ENCODE measurements at regions not wholly inside any gene's neighbourhood (a gene's known extent, or its start where the extent isn't known, plus 50 kb on each side); places are given as distances from the start of the nearest gene placed in this dataset.
"Not testable (repeated sequence)": the region's sequence is repeated elsewhere in the genome, so short reads cannot be mapped to it uniquely, and the experiment has no call there.

GRCh38 chr2:186381573-186381972, 104.5 kb upstream of the ZC3H15 start:
- peaks cover 21 to 34% of the 10 kb centered on the region in 2 donors for H3K9me3 Mint-ChIP-seq
- H3K4me3 Mint-ChIP-seq, result no peak overlapping the region
- ATAC-seq (no peak), DNase-seq (no peak)
- H3K27me3 Mint-ChIP-seq, result no peaks in the 10 kb centered on the region
- H3K4me1 Mint-ChIP-seq, result no peaks in the 10 kb centered on the region
- no peak overlapping the region for H3K27ac Mint-ChIP-seq

GRCh38 chr2:186382932-186383331, 103.1 kb upstream of the ZC3H15 start:
- no peaks in the 10 kb centered on the region for H3K4me1 Mint-ChIP-seq

GRCh38 chr2:186384226-186384625, 101.8 kb upstream of the ZC3H15 start:
- no peak overlapping the region for H3K27ac Mint-ChIP-seq
- no peak for ATAC-seq
- H3K9me3 Mint-ChIP-seq, result peaks cover 37 to 50% of the 10 kb centered on the region in 2 donors
- DNase-seq, result no peak
- H3K4me3 Mint-ChIP-seq, result no peak overlapping the region
- H3K27me3 Mint-ChIP-seq, result no peaks in the 10 kb centered on the region
- no peaks in the 10 kb centered on the region for H3K4me1 Mint-ChIP-seq

More at GRCh38 chr2:186382932-186383331, 103.1 kb upstream of the ZC3H15 start:
- no peak overlapping the region for H3K4me3 Mint-ChIP-seq
- H3K27me3 Mint-ChIP-seq, result no peaks in the 10 kb centered on the region
- no peak for DNase-seq
- peaks cover 30 to 44% of the 10 kb centered on the region in 2 donors for H3K9me3 Mint-ChIP-seq
- ATAC-seq, result no peak
- no peak overlapping the region for H3K27ac Mint-ChIP-seq

- H3K9me3 Mint-ChIP-seq, result peaks cover 49 to 65% of the 10 kb centered on the region in 2 donors
- not testable (repeated sequence) for ATAC-seq, H3K27ac Mint-ChIP-seq, DNase-seq, H3K27me3 Mint-ChIP-seq, H3K4me1 Mint-ChIP-seq, H3K4me3 Mint-ChIP-seq
Observed at GRCh38 chr2:186385638-186386201, 100.3 kb upstream of the ZC3H15 start.

GRCh38 chr2:186399082-186399644, 86.9 kb upstream of the ZC3H15 start:
- Mint-ChIP-seq H3K4me1 (no peaks in the 10 kb centered on the region), H3K27me3 (no peaks in the 10 kb centered on the region), H3K4me3 (no peak overlapping the region), H3K27ac (no peak overlapping the region), H3K9me3 (peaks cover 14 to 21% of the 10 kb centered on the region in 2 donors)
- DNase-seq (no peak), ATAC-seq (no peak)

GRCh38 chr2:186405842-186406241, 80.2 kb upstream of the ZC3H15 start:
- ATAC-seq, result no peak
- no peak overlapping the region for H3K4me3 Mint-ChIP-seq
- H3K4me1 Mint-ChIP-seq, result no peaks in the 10 kb centered on the region
- H3K9me3 Mint-ChIP-seq, result peaks cover 25 to 28% of the 10 kb centered on the region in 2 donors
- no peaks in the 10 kb centered on the region for H3K27me3 Mint-ChIP-seq
- no peak overlapping the region for H3K27ac Mint-ChIP-seq
- no peak for DNase-seq

DNA sequence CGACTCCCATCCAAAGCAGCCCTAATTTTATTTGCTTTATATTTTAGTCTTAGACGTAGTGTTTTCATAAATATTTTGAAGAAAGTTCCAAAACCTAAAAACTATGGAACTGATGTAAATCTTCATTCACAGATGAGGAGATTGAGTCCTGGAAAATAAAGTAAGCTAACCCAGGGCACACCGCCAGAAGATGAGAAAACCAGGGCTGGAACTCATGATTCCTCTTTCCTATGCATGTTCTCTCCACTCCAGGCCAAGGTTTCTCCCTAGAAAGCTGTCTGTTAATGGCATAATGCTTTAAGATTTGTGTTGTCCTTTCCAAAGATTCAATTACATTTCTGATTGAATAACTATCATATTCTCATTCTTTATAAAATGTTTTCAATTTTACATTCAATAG, 78.4 kb upstream of the ZC3H15 start:
- DNase-seq, result no peak
- H3K9me3 Mint-ChIP-seq, result peaks cover 28 to 37% of the 10 kb centered on the region in 2 donors
- H3K4me3 Mint-ChIP-seq, result no peak overlapping the region
- no peak for ATAC-seq
- H3K27ac Mint-ChIP-seq, result no peak overlapping the region
- no peaks in the 10 kb centered on the region for H3K27me3 Mint-ChIP-seq
- no peaks in the 10 kb centered on the region for H3K4me1 Mint-ChIP-seq

DNA sequence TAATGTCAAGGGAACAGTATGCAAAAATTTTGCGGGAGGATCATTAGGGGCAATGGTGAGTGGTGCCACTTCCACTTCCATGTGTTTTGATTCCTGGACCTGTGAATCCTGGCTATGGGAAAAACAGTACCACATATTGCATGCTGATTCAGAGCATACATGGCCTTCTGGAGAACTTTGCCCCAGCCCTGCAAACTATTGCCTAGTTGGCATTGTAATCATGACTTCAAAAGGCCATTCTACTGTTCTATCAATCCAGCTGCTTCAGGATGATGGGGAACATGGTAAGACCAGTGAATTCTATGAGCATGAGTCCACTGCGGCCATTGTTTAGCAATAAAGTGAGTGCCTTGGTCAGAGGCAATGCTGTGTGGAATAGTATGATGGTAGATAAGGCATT, 75.3 kb upstream of the ZC3H15 start:
- no peak for ATAC-seq
- H3K4me1 Mint-ChIP-seq, result no peaks in the 10 kb centered on the region
- no peak overlapping the region for H3K27ac Mint-ChIP-seq
- no peak overlapping the region for H3K4me3 Mint-ChIP-seq
- H3K27me3 Mint-ChIP-seq, result no peaks in the 10 kb centered on the region
- DNase-seq, result no peak
- H3K9me3 Mint-ChIP-seq, result peaks cover 13 to 41% of the 10 kb centered on the region in 2 donors

GRCh38 chr2:186422226-186422625, 63.8 kb upstream of the ZC3H15 start:
- peaks cover 9% of the 10 kb centered on the region for H3K4me1 Mint-ChIP-seq
- H3K27me3 Mint-ChIP-seq, result no peaks in the 10 kb centered on the region
- no peak overlapping the region for H3K27ac Mint-ChIP-seq
- DNase-seq (no peak), ATAC-seq (no peak)
- no peaks in the 10 kb centered on the region for H3K9me3 Mint-ChIP-seq
- no peak overlapping the region for H3K4me3 Mint-ChIP-seq

DNA sequence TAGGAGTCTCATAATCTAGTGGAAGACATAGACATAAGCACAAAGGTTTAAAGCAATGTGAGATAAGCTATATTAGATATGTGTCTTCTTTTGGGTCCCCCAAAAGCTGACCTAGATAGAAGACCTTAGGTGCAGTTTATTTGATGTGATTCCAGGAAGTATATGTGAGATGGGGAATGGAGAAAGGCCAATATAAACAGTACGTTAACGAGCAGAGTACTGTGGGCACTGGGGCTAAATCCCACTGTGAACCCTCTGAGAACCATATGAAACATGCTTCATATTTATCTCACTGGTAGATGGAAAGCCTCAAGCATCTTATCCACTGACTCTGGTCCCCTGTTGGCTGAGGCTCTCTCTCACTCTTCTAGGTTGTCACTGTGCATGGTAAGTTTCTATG, 62.6 kb upstream of the ZC3H15 start:
- Mint-ChIP-seq H3K27ac (no peak overlapping the region), H3K4me3 (no peak overlapping the region), H3K9me3 (no peaks in the 10 kb centered on the region), H3K27me3 (no peaks in the 10 kb centered on the region), H3K4me1 (peaks cover 9% of the 10 kb centered on the region)
- no peak for ATAC-seq
- DNase-seq, result no peak

DNA sequence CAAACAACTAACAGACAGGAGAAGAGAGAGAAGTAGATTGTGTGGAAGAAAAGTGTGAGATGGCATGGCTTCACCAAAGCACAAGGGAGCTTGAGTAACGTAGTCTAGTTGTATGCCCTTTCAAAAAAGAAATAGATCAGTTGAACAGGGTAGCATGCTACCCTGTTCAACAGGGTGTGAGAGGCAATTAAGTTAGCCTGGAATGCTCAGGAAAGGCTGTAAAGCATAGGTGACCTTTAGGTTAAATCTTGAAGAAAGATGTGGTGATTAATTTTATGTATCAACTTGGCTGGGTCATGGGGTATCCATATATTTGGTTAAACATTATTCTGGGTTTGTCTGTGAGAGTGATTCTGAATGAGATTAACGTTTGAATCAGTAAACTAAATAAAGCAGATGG, 61.8 kb upstream of the ZC3H15 start:
- Mint-ChIP-seq H3K4me1 (peaks cover 9% of the 10 kb centered on the region), H3K9me3 (no peaks in the 10 kb centered on the region), H3K4me3 (no peak overlapping the region), H3K27me3 (no peaks in the 10 kb centered on the region), H3K27ac (no peak overlapping the region)
- DNase-seq (no peak), ATAC-seq (no peak)

GRCh38 chr2:186425576-186425975, 60.5 kb upstream of the ZC3H15 start:
- ATAC-seq (no peak), DNase-seq (no peak)
- H3K4me3 Mint-ChIP-seq, result no peak overlapping the region
- no peak overlapping the region for H3K27ac Mint-ChIP-seq
- H3K9me3 Mint-ChIP-seq, result no peaks in the 10 kb centered on the region
- H3K4me1 Mint-ChIP-seq, result peaks cover 9% of the 10 kb centered on the region
- H3K27me3 Mint-ChIP-seq, result no peaks in the 10 kb centered on the region

DNA sequence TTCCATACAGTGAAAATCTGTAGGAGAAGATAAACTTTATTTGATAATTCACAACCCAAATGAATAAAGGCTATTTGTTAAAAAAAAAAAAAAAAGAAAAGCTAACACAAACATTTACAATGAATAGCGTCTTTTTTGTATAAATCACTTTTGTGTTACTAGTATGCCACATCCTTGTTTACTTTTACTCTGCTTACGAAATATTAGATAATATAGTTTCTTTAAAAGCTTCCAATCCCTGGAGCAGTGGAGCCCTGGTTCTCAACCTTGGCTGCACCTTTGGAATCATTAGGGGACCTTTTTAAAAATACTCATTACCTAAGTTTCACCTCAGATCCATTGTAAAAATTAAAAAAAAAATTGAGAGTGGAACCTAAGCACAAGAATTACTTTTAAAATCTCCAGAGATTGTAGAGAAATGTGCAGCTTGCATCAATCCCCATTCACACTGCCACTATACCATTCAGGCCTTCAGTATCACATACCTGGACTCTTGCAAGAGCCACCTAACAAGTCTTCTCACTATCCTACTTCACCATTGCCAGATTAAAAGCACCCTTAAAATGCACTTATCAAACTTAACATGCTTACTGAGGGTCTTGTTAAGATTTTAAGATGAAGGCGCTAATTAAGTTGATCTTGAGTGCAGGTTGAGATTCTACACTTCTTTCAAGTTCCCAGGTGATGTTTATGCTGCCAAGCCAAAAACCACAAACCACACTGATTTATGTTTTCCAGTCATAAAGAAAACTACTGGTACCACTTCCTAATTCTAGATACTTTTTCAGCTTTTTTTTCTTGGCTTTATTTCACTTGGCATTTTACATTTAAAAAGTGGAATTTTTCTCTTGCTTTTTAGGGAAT, 59.7 kb upstream of the ZC3H15 start:
- no peaks in the 10 kb centered on the region for H3K9me3 Mint-ChIP-seq
- DNase-seq (peak in 1 of 2 donors; percentile 5), ATAC-seq (peak; percentile 72)
- H3K4me1 Mint-ChIP-seq, result peaks cover 9% of the 10 kb centered on the region
- H3K27me3 Mint-ChIP-seq, result no peaks in the 10 kb centered on the region
- peak overlapping the region in 1 of 2 donors; percentile 30 for H3K27ac Mint-ChIP-seq
- H3K4me3 Mint-ChIP-seq, result no peak overlapping the region

GRCh38 chr2:186427017-186427350, 59.1 kb upstream of the ZC3H15 start:
- peak; percentile 15 for ATAC-seq
- H3K27me3 Mint-ChIP-seq, H3K4me1 Mint-ChIP-seq, DNase-seq, H3K9me3 Mint-ChIP-seq, H3K4me3 Mint-ChIP-seq, H3K27ac Mint-ChIP-seq: not testable (repeated sequence)

DNA sequence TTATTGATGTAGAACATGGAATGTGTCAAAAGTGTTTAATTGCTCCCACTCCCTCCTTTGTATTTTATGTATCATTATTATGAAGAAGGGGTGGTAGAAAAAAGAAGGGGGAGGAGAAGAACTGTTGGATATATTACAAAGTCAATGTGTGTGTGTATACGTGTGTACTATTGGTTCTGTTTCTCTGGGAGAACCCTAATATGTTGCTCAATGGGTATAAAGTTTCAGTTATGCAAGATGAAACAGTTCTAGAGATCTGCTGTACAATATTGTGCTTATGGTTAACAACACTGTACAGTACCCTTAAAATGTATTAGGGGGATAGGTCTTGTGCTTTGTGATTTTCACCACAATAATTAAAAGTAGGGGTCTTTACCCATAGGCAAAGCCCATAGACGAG, 58.1 kb upstream of the ZC3H15 start:
- no peaks in the 10 kb centered on the region for H3K9me3 Mint-ChIP-seq
- ATAC-seq (no peak), DNase-seq (no peak)
- H3K27ac Mint-ChIP-seq, result no peak overlapping the region
- H3K4me1 Mint-ChIP-seq, result peaks cover 9% of the 10 kb centered on the region
- no peak overlapping the region for H3K4me3 Mint-ChIP-seq
- no peaks in the 10 kb centered on the region for H3K27me3 Mint-ChIP-seq

GRCh38 chr2:186429104-186429503, 57.0 kb upstream of the ZC3H15 start:
- H3K9me3 Mint-ChIP-seq, result no peaks in the 10 kb centered on the region
- no peak for ATAC-seq
- no peak overlapping the region for H3K4me3 Mint-ChIP-seq
- H3K27ac Mint-ChIP-seq, result no peak overlapping the region
- DNase-seq, result no peak
- H3K27me3 Mint-ChIP-seq, result no peaks in the 10 kb centered on the region
- H3K4me1 Mint-ChIP-seq, result peaks cover 9% of the 10 kb centered on the region

All from stimulated activated naive CD8-positive, alpha-beta T cell treated with anti-CD3 and anti-CD28 coated beads, Interleukin-15, amount 100 ng/mL, for 72 hours (primary cell).